NOMO-1 treated with DMSO at 0.1 percent for 48 hours (cell line): ENCODE measurements at regions not wholly inside any gene's neighbourhood (a gene's known extent, or its start where the extent isn't known, plus 50 kb on each side); places are given as distances from the start of the nearest gene placed in this dataset.

Experiments used
- DNase-seq: peaks from one replicate; lab custom pipeline; 2025; ENCODE audit not compliant: unreplicated experiment; lab: John Stamatoyannopoulos, UW

DNA sequence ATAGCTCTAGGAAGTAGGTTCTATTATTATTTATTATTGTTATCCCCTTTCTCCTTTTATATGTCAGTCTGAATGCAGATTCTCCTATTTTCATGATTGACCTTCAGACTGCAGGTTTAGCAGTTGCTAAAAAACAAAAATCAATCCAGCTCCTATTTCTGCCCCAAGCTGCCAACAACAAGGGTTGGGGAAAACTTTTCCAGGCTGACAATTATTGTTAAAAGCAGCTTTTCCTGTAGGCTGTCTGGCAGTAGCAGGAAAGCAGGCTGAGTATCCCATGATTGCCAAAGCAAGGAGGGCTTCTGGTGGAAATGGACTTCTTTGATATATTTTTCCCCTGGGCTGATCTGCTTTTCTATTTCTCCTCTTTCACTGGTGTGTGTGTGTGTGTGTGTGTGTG is 78.0 kb upstream of the CTLA4 start:
- no peak for DNase-seq

DNA sequence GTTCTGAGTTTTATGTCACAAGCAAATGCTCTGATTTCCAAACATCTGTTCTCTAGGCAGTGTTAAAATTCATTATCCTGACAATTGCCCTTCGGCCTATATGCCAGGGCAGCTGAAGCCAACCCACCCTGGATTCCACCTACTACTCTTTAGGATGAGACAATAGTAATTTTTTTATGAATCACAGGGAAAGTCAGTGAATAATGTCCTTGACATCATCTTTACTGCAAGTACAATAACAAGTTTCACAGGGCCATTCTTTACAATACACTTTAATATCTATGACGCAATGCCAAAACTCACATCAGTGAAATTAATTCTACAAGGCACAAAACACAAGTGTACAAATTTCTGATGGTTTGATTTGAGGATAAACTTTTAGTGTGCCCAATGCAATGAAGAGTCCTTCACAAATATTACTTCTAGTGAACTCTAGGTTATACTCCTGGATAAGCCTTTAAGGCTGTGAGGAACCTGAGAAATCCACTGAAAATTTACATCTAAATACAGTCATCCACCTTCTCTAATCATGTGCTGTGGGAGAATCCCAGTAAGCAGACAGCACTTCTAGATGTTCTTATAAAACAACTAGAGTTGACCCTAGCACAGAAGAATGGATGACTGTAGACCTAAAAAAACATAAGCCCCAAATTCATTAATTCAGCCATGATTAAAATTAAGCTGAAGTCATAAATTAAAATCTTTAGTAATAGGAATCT is 77.3 kb upstream of the CTLA4 start:
- DNase-seq = no peak

DNA sequence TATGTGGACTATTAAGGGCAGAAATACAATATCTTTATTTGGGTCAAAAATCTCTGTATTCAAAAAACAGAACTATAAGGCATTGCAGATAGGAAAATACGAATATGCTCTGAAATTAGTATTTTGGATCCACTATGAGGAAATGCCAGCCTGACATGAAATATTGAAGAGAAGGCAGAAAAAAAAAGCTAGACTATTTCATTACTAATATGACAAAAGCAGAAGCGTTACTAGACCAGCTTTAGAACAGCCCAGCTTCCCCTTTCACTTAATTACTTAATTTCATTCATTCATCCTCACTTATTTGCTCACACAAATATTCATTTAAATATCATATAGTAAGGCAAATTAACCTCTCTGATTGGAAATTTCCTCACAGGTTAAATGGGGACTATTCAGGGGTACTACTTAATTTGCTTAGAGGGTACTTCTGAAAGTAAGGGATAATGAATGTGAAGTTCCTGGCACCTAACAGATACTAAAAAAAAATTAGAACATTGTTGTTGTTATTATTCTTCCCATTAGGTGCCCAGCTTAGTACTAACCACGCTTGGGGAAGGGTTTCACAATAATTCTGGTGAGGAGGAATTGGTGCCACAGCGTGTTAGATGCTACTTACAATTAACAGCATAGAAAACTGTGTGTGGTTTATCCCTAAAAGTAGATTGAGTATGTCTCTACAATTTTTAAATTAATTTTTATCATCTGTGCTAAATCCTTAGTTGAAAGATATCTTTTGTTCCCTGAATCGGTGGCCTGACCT is 71.1 kb upstream of the CTLA4 start:
- DNase-seq = peak; percentile 95

DNA sequence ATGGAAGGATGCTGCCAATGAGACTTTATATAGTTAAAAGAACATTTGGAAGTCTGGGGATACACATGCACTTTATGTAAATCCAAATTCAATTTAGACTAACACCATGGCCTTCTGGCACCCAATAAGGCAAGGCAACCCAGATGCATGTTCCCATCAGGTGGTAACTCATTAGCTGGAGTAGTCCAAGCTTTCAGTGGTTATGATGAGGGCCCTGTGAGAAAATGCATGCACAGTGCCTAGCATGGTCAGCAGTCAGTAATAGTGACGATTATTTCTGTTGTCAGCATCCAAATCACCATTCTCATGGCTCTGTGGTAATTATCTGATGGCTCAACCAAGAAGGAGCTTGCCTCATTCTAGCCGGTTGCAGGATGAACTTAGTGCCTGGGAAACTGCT is 70.3 kb upstream of the CTLA4 start:
- peak; percentile 30 for DNase-seq

DNA sequence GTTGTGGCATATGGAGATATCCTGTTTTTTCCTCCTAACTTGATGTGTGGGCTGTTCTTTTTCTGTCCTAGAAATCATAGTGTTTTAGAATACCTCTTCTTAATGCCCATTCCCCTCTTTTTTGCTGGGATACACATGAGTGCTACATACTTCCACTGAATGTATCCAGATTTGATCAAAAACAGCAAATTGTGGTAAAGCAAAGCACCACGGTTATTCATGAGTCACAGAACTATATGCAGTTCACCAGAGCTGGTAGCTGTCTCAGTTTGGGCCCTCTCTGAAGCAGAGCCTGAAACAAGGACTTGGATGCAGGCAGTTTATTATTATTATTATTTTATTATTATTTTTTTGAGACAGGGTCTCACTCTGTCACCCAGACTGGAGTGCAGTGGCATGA is 69.9 kb upstream of the CTLA4 start:
- DNase-seq = no peak

DNA sequence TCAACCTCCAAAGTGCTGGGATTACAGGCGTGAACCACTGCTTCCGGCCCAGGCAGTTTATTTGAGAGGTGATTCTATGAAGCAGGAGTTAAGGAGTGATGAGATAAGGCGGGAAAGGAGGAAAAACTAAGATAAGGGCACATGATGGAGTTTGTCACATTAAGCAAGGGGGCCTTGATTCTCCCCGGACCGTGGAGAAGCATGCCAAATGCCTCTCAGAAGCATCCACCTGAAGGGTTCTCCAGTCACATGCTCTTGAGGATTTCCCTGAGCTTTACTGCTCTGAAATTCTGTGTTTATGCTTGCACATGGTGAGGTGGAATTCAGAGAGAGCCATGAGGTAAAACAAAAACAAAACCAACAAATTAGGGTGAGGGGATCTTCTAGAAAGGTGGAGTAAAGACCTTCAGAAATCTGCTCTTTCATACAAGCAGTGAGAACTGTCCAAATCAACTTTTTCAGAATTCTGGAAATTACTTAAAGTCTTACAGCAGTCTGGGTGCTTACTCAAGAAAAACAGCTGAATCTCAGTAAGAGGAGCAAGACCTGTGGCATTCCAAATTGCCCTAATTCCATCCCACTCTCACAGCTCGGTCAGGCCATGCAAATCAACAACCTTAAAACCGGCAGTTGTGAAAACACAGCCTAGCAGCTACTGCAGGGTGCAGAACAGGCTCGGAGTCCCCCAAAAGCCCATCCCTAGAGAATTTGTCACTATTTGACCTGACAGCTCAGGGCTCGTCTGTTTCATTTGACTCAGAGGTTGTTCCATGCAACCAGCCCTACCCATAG is 69.1 kb upstream of the CTLA4 start:
- DNase-seq = no peak

DNA sequence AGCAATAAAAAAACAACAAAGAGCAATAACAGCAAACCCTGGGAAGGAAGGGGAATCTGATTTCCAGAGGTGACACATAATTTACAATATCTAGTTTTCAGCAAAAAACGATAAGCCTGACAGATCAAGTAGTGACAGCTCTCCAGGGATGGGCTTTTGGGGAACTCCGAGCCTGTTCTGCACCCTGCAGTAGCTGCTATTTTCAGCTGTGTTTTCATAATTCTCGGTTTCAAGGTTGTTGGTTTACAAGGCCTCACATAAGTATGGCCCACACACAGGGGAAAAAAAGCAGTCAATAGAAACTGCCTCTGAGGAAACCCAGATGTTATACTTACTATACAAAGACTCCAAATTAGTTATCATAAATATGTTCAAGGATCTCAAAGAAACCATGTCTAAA is 67.7 kb upstream of the CTLA4 start:
- peak; percentile 18 for DNase-seq

DNA sequence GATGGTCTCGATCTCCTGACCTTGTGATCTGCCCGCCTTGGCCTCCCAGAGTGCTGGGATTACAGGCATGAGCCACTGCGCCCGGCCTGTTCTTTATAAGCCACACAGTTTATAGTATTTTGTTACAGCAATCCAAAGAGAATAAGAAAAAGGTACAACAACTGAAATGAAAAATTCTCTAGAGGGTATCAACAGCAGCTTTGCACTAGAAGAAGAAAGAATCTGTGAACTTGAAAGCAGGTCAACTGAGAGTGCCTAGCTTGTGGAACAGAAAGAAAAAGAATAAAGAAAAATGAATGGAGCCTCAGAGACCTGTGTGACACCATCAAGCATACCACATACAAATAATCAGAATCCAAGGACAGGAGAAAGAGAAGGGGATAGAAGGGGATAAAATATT is 66.8 kb upstream of the CTLA4 start:
- no peak for DNase-seq

DNA sequence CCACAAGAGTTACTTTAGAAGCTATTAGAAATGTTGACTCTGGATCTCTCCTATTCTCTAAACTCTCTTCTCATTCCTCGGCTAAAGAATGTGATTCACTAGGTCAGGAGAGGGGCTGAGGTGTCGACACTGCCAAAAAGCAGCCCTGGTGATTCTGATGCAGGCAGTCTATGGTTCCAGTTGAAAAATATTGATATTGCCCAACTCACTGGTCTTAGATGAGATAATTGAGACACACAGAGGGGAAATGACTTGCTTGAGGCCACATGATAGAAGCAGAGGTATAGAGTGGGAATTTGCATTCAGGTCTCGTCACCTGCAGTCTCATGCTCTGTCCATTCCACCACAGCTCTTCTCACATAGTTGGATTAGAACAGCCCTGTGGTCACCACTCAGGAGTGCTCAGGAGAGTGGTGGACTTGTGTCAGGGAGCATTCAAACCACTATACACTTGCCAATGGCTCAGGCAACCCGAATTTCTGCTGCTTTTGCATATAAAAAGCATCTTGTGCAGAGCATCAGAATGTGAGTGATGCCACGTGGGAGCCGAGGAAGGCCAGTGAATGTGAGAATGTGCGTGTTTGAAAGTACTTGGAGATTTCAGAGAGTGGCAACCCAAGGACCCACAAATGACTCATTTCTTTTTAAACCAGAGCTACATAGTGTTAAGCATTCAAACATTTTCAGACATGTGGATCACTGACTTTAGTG is 65.1 kb upstream of the CTLA4 start:
- peak; percentile 53 for DNase-seq

DNA sequence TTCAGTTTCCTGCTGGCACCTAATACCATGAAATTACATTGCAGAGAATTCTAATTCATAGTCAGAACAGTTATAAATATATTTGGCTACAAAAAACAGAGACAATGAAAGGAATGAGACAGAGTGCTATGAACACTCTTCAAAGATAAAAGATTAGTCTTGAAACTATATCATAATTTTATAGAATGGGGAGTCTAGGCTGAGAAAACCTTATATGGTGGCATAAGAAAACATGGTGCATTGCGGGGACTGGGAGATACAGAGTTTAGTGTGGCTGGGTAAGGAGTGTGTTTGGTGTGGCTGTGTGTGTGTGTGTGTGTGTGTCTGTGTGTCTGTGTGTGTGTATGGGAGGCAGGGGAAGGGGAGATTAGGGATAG is 64.5 kb upstream of the CTLA4 start:
- no peak for DNase-seq

DNA sequence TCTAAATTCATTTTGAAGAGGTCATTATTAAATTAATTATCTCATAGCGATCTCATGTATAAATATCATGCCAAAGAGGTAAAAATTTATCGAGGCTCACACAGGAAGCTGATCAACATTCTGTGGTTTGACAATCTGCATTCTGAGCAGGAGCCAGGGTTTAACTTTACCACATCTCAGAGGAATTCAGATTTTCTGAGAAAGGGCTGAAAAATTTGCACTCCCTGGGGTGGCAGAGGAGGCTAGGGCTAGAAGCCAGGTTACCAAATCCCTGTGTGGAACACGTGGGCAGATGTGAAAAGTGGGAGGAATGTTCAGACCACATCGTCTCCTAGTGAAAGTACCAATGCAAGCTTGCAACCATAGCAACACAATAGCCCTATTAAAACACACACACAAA is 63.5 kb upstream of the CTLA4 start:
- no peak for DNase-seq

DNA sequence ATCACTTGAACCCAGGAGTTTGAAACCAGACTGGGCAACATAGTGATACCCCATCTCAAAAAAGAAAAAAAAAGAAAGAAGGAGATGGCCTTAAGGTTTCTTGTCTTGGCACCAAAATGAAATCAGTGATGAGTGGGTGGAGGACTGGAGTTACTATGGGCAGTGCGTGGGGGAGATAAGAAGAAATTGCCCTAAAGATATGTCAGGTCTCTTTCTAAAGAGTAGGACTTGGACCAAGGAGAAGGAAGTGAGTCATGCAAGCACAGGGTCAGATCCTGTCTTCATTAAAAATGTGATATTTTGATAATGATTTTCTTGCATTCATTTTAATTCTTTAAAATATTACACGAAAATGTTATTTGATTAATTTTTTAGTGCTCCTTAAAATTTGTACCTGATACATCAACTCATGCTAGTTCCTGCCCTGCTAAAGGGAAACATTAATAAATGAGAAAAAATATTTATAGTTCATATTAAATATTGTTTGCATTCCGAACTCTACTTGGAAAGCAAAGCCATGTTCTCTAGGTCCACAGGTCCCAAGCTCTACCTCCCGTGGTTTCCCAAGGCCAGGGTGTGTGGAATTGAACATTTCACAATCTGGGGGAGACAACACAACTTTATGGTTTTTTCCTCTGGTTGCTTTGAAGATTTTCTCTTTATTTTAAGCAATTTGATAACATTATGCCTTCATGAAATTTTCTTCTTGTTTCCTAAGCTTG is 62.6 kb upstream of the CTLA4 start:
- no peak for DNase-seq

DNA sequence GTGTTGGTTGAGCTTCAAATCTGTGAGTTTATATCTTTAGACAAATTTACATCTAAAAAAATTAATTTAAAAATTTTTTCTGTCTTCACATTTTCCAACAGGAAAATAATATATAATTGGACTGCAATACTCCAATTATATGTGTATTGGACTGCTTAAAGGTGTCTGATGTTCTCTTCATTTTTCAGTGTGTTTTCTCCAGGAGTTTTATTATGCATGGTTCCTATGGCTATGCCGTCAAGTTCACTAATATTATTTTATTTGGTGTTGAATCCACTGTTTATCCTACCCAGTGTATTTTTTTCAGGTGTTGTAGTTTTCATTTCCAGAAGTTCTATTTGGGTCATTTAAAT is 62.1 kb upstream of the CTLA4 start:
- DNase-seq = no peak

DNA sequence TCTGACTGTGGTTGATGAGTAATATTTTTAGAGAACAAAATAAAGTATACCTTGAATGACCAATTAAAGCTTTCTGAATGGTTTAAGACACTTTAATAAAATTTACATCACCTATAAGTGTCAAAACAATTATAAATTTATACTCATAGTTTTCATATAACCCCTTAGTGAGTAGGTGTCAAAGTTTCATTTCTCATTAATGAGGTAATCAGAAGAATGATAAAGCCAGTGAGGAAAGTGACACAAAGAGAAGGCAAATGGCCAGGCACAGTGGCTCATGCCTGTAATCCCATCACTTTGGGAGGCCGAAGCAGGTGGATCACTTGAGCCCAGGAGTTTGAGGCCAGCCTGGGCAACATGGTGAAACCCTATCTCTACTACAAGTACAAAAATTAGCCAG is 60.8 kb upstream of the CTLA4 start:
- DNase-seq = no peak

DNA sequence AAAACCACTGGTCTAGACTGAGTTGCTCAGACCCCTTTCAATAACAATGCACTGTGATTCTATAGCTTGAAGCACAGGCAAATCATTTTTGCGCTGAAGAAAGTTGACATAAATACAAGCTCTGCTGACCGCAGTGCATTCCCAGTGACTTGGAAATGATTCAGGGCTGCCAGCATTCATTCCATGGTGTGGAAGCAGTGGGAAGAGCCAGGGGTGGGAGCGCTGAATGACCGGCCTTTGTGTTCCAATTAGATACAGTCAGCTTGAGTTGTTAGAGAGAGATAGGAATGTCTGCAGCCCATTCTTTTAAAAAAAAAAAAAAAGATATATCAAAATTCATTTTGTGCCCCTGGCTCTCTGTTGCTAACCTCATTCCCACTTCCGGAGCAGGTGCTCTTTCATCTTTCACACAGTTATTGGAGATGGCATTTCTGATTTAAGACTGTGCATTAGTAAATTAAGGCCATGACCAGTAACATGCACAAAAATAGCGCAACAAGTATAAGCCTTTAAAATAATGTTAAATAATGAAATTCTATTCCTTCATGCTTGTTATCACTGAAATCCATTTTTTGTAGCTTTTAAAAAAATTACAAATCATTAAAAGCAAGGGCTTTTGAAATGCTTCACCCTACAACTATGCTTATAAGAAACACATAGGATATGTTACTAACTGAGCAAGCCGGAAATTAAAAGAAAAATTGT is 59.4 kb upstream of the CTLA4 start:
- no peak for DNase-seq

DNA sequence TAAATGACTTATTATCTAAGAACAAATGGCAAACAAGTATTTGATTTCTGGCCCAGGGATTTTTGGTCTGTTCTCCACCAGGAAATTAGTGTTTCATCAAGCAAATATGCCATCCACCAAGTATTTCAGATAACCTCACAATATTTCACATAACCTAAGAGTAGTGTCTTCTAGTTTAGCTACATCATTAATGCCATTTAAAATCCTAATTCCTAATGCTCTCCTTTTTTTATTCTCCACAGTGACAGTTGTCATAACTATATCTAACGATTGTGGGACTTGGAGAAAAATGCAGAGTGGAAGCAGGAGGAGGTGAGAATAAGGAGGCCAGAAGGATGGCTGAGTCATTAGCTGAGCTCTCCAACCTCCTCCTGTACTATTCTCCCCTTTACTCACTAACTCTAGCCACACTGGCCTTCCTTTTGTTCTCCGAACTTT is 58.5 kb upstream of the CTLA4 start:
- no peak for DNase-seq

DNA sequence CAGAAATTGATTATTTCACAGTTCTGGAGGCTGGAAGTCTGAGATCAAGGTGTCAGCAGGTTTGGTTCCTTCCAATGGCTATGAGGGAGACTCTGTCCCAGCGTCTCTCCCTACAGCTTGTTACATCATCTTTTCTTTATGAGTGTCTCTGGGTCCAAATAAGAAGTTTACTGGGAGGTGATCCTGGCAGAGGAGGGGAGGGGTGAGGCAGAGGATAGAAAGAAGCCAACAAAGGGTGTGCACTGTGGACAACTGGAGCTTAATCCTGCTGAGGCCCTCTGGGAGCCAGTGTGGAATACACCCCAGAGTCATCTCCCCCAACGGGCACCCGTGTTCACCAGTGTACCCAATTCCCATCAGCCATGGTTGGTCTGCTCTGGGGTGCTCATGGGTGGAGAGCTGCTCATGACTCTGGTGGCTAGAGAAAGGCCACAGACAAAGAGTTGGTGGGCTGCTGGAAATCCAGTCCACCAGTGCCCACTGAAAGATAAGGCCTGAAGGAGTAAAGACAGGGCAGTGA is 57.5 kb upstream of the CTLA4 start:
- no peak for DNase-seq

DNA sequence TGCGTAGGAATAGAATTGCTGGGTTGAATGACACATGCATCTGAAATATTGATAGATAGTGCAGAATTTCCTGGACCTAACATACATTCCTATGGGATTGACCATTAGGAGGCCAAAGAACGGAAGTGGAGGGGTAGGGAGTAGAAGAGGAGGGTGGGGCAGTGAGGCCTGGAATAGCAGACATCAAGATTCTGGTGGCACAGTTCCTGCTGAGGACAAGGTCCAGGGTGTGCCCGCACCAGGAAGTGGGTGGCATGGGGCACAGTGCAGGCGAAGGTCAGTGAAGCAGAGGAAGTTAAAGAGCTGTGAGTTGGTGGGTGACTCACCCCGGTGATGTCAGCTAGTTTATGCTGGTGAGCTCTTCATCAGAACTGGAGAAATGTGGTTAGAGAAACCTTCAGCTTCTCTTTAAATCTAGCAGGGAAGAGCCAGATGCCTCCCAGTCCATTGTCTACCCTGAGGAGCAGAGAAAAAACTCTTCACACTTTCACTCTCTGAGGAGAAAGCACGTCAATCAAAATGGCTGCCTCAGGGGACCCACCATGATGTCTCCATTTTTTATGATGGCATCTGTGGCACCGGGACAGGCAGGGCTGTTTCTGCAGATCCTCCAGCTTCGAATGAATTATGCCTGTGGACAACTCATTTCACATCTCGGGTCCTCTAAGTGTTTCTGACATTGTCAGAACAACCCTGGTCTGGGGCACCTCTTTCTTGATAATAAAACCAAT is 55.9 kb upstream of the CTLA4 start:
- DNase-seq = peak; percentile 88
